NCI-H2227 (cell line): ENCODE measurements at regions not wholly inside any gene's neighbourhood (a gene's known extent, or its start where the extent isn't known, plus 50 kb on each side); places are given as distances from the start of the nearest gene placed in this dataset.
"Not testable (repeated sequence)": the region's sequence is repeated elsewhere in the genome, so short reads cannot be mapped to it uniquely, and the experiment has no call there.

ENCODE experiments used
- DNase-seq: peaks from one replicate; lab custom pipeline; 2025; ENCODE audit not compliant: unreplicated experiment; lab: John Stamatoyannopoulos, UW

- DNase-seq: no peak
These were observed 467.7 kb downstream of the NKX6-1 start for GRCh38 chr4:84031401-84031800.

- DNase-seq: no peak
These were observed 470.8 kb downstream of the NKX6-1 start for GRCh38 chr4:84028340-84028739.

- no peak for DNase-seq
These were observed 474.7 kb downstream of the NKX6-1 start for GRCh38 chr4:84024405-84024804.

- no peak for DNase-seq
These were observed 476.5 kb downstream of the NKX6-1 start for GRCh38 chr4:84022564-84022963.

GRCh38 chr4:84019626-84020025, 479.5 kb downstream of the NKX6-1 start:
- DNase-seq: no peak

GRCh38 chr4:84003046-84003445, 467.1 kb downstream of the GPAT3 start:
- DNase-seq: no peak

GRCh38 chr4:84001876-84002569, 466.1 kb downstream of the GPAT3 start:
- no peak for DNase-seq

GRCh38 chr4:83996254-83996653, 460.3 kb downstream of the GPAT3 start:
- DNase-seq: no peak

GRCh38 chr4:83993774-83994173, 457.9 kb downstream of the GPAT3 start:
- DNase-seq: no peak

GRCh38 chr4:83989835-83990234, 453.9 kb downstream of the GPAT3 start:
- no peak for DNase-seq

GRCh38 chr4:83981156-83981555, 445.2 kb downstream of the GPAT3 start:
- DNase-seq: no peak

GRCh38 chr4:83979773-83980172, 443.9 kb downstream of the GPAT3 start:
- DNase-seq: no peak

- no peak for DNase-seq
These were observed 438.3 kb downstream of the GPAT3 start for GRCh38 chr4:83974111-83974780.

- DNase-seq: no peak
These were observed 429.2 kb downstream of the GPAT3 start for GRCh38 chr4:83964996-83965541.

GRCh38 chr4:83962492-83962891, 426.6 kb downstream of the GPAT3 start:
- DNase-seq: no peak

GRCh38 chr4:83961575-83961974, 425.7 kb downstream of the GPAT3 start:
- DNase-seq: no peak

GRCh38 chr4:83959160-83959559, 423.3 kb downstream of the GPAT3 start:
- no peak for DNase-seq

- peak; percentile 35 for DNase-seq
These were observed 411.9 kb downstream of the GPAT3 start for GRCh38 chr4:83947830-83948193.

- DNase-seq: no peak
These were observed 411.4 kb downstream of the GPAT3 start for GRCh38 chr4:83947125-83947829.

GRCh38 chr4:83943691-83944090, 407.8 kb downstream of the GPAT3 start:
- not testable (repeated sequence) for DNase-seq

- DNase-seq: no peak
These were observed 397.0 kb downstream of the GPAT3 start for GRCh38 chr4:83932750-83933391.
